GM18511 (cell line): ENCODE measurements at regions not wholly inside any gene's neighbourhood (a gene's known extent, or its start where the extent isn't known, plus 50 kb on each side); places are given as distances from the start of the nearest gene placed in this dataset.

Experiments used
- ATAC-seq: cut with Tn5 transposase; IDR thresholded peaks from one replicate; pipeline ENCODE4 v1.9.1; 2021; ENCODE audit warnings: mild to moderate bottlenecking, moderate library complexity; ENCODE audit not compliant: unreplicated experiment

GRCh38 chr2:125471963-125472362 lies 1184.0 kb upstream of the GYPC start:
- ATAC-seq = peak; percentile 76

- no peak for ATAC-seq
Measured at GRCh38 chr2:125479143-125479636, 1176.8 kb upstream of the GYPC start.

- no peak for ATAC-seq
Measured at GRCh38 chr2:125490308-125490707, 1165.7 kb upstream of the GYPC start.

DNA sequence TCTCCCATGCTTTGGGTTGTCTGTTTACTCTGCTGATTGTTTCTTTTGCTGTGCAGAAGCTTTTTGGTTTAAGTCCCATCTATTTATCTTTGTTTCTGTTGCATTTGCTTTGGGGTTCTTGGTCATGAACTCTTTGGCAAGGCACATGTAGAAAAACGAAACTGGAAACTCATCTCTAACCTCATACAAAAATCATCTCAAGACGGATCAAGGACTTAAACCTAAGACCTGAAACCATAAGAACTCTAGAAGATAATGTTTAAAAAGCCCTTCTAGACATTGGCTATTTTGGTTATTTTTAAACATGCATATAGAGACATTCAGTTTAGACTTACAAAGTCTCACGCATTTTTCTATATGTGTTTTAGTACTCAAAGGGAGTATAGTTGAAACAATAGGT lies 1164.3 kb upstream of the GYPC start:
- ATAC-seq = no peak

DNA sequence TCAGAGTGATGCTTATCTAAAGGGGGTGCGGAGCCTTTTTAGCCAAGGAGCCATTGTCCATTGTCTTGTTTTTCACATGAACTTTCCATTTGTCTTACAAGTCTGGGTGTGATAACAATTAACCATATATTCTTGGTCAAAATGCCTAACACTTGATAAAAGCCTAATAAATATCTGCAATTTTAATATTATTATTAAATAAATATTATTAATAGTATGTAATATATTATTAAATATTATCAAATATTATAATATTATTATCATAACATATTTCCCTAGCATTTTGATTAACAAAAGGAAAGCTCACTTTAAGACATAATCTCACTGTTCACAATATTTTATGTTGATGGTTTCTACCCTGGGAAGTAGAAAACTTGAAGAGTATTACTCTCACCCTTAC lies 1143.6 kb upstream of the GYPC start:
- ATAC-seq = no peak

- peak; percentile 75 for ATAC-seq
Measured at GRCh38 chr2:125516496-125517109, 1139.4 kb upstream of the GYPC start.

DNA sequence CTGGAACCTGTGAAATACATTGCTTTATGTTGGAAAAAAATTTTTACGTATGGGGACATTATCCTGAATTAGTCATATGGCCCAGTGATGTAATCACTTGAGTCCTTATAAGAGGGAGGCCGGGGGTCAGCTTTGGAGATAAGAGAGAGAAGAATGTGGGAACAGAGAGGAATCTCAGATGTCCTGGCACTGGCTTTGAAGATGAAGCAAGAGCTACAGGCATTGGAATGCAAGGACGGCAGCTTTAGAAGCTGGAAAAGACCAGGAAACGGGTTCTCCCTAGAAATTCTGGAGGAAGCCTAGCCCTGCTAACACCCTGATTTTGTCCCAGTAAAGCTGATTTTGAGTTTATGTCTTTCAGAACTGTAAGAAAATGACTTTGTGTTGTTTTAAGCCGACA lies 1129.9 kb upstream of the GYPC start:
- ATAC-seq = no peak

DNA sequence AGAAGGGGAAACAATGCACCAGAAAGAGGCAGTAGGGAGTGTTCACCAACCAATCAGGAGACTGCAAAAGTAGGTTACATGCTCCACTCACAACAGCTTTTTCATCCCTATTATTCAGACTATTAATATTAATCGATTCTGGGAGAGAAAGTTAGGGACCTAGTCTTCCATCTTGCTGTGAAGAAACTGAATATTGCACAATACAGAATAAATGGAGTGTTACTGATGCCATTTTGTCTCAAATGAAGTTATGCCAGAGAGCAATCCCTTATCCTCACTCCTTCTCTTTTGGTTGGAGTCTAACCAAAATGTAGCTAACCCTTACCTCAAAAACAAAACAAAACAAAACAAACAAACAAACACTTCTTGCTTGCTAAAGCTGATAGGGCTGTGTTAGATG lies 1120.9 kb upstream of the GYPC start:
- ATAC-seq = no peak

DNA sequence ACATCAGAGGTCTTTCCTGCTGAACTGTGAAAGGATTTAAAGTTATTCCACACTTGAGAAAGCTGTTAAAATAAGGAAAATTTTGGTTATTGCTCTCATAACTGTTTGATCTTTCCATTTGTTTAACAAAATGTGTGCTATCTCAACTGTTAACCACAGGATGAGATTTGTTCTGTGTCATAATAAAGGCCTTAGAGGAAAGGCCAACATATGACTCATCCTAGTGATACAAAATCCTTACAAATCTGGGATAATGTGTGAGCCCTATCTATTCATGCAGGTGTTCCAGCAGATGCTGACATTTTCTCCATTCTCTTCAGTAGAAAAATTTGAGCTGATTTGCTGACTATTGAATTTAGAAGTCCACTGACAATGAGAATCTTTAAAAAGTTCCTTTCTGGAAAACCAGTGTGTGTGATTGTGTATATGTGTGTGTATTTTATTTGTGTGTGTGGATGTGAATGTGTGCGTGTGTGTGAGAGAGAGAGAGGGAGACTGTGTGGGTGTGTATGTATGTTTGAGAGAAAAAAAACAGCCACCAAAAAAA lies 1111.9 kb upstream of the GYPC start:
- ATAC-seq = no peak

DNA sequence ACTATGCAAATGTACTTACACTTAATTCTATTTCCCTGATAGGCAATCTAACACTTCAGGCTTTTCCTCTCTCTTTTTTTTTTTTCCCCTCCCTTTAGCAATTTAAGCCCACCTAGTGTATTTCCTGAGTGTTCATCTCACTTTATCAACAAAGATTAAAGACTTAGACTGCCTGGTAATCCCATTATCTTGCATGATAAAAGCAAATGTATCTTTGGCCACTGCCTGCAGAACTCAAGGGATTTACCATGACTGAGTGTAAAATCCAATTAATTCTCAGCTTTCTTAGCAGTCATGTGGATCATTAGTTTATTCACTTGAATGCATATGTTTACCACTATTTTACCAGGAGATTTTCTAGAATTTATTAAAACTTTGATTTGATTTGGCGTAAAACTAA lies 1102.2 kb upstream of the GYPC start:
- no peak for ATAC-seq

- no peak for ATAC-seq
Measured at GRCh38 chr2:125554956-125555355, 1101.0 kb upstream of the GYPC start.

DNA sequence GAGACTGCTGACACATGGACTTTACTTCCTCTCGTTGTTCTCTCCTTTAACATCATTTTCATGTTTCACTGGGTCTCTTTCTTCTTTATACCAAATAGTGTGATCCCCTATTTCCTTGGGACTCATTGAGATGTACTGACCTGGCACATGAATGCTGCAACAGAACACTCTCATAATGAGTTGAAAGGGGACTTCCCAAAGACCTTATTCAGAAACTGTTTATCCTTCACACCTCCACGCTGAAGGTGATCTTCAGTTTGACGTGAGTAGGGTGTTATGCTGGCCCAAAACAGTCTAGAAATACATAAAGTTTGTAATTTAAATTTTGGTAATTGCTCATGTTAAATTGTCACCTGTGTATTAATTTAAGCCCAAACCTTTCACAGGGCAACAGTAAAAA lies 1096.8 kb upstream of the GYPC start:
- ATAC-seq = no peak

GRCh38 chr2:125560855-125561254 lies 1095.1 kb upstream of the GYPC start:
- no peak for ATAC-seq

DNA sequence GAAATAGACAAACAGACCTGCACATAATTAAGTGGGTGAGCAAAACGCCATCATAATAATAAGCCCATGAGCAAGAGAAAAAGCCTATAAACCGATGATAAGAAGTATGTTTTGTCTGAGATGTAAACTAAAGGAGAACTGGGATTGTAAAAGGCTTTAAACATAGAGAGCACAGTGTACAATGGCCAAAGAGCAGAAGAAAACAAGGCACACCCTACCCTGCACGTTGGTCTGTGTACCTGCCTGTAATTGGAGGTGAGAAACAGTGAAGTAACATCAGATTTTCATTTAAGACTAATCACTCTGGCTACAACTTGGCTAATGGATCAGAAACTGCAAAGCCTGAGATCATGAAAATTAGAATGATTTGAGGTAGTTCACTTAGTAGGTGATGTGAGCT lies 1094.7 kb upstream of the GYPC start:
- no peak for ATAC-seq

- ATAC-seq = no peak
Measured at GRCh38 chr2:125562924-125563323, 1093.0 kb upstream of the GYPC start.

DNA sequence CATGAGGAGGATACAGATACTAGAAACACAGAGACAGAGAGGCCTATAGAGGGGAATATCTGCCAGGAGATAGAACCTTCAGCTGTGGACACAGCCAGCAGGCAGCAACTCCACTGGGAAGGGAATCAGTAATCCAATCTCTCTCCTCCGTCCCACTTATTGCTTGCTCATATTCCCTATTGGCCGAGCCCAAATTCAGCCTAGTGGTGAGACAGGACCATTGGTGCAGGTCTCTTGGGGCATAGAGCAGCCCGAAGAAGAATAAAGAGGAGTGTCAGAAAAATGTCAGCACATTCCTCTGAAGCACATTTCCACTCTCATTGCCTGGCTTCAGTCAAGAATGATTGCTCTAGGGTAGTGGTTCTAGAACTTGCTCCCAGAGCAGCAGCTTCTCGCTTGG lies 1091.5 kb upstream of the GYPC start:
- ATAC-seq = no peak

DNA sequence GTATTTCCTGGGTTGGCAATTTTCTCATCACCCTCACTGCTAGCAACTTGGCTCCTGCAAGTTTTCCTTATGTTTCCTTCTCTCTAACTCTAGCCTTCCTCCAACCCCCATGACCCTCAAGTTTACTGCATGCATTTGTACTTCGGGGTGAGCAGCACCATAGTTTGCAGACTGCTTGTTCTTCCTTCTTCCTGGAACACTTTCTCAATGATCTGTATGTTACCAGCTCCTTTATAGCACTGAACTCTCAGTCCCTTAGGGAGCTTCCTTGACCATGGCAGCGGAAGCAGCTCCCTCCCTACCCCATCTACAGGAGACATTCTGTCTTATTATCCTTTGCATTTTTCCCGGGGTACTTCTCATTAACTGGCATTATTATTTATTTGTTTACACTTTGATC lies 1089.5 kb upstream of the GYPC start:
- no peak for ATAC-seq

GRCh38 chr2:125567100-125567499 lies 1088.9 kb upstream of the GYPC start:
- no peak for ATAC-seq

GRCh38 chr2:125572660-125573059 lies 1083.3 kb upstream of the GYPC start:
- no peak for ATAC-seq

DNA sequence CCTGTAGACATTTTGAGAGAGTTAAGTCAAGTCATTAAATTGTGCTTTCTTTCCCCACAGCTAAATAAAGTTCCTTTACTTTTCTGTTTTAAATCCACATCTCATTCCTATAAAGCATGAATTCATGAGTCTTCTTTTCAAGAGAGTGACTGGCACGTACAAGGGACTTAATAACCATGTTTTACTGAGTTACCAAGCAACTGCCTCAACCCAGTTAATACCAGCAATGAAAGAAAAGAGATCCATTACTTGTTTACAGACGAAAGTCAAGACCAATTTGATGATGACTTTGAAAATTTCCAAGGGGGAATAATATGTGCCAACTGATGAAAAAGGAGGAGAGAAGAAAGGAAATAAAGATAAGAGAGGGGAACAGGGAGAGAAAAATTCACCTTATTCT lies 1082.5 kb upstream of the GYPC start:
- ATAC-seq = no peak

- no peak for ATAC-seq
Measured at GRCh38 chr2:125576558-125576957, 1079.4 kb upstream of the GYPC start.

DNA sequence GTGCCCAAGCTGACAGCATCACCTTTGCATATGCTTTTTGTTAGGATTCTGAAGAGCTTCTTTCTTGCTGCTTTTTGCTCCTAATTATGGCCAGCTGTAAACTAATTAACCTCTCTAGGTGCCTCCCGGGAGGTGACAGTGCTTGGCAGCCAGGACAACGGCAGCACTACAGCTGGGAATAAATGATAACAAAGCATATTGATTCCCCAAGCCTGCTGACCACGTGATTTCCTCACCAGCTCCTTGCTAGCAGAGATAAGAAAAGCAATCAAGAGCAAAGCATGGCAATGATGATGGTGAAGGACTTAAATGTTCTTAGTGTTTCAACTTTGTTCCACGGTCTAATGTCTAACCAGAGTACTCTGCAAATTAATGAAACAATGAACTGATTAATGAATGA lies 1074.4 kb upstream of the GYPC start:
- ATAC-seq = no peak

GRCh38 chr2:125582516-125582915 lies 1073.4 kb upstream of the GYPC start:
- no peak for ATAC-seq
